ENCODE measurements at regions not wholly inside any gene's neighbourhood (a gene's known extent, or its start where the extent isn't known, plus 50 kb on each side); places are given as distances from the start of the nearest gene placed in this dataset.
"Not testable (repeated sequence)": the region's sequence is repeated elsewhere in the genome, so short reads cannot be mapped to it uniquely, and the experiment has no call there.

DNA sequence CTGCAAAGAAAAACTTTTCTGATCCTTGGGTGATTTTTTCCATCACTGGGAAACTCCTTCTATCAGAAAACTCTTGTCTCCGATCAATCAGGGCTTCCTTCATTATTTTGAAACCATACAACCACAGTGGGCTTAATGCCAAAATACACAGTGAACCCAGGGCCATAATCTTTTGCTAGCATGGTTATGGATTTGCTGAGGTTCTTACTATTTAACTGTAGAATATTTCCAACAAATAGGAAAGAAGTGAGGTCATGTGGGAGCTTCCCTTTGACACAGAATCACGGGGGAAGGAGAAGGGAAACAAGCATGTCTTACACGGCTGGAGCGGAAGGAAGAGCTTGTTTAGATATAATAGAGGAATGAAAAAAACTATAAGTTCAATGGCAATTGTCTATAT, 1241.7 kb downstream of the REEP3 start:
- H3K4me3 ChIP-seq (ENCODE audit: low read length in 2 of 2), result no peak overlapping the region
- intact Hi-C loops (cut with DNase I), result no loop called here
- H3K4me1 ChIP-seq (ENCODE audit: control insufficient read depth in 1 of 2, insufficient read depth in 2 of 2, low read length in 2 of 2), result no peaks in the 10 kb centered on the region
- H3K9me3 ChIP-seq (ENCODE audit: control insufficient read depth, low read length), result no peaks in the 10 kb centered on the region
- WGBS, 2 donors, result 25 to 34% methylated on average over 4 of the region's 4 CpGs
- H3K27ac ChIP-seq (ENCODE audit: low read depth in 1 of 2, low read length in 2 of 2), result no peak overlapping the region
- no peaks in the 10 kb centered on the region for H3K27me3 ChIP-seq (ENCODE audit: control insufficient read depth in 1 of 2, insufficient read depth in 2 of 2, low read length in 1 of 2)
- DNase-seq, result no peak
- H3K36me3 ChIP-seq (ENCODE audit: control insufficient read depth in 1 of 2, insufficient read depth in 2 of 2, low read length in 1 of 2), result no peaks in the 10 kb centered on the region
- no peak for ATAC-seq (ENCODE audit: low FRiP score)

DNA sequence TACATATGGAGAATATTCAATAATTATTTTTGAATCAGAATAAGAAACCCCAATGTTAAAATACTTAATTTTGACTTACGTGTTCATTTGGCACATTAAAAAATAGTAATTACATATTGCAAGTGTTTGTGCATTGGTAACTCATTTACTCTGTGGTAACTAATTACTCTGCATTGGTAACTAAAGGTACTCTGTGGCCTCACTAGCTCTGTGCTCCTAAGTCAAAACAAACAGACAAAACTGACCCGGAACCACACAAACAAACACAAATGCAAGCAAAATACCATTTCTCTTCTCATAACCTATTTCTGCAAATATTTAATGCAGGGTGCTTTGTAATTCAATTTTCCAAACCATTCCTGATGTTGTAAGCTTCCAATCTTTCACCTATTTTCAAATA, 1244.3 kb downstream of the REEP3 start:
- intact Hi-C loops (cut with DNase I), result no loop called here
- Histone ChIP-seq H3K4me3 (ENCODE audit: low read length in 2 of 2) (no peak overlapping the region), H3K4me1 (ENCODE audit: control insufficient read depth in 1 of 2, insufficient read depth in 2 of 2, low read length in 2 of 2) (no peaks in the 10 kb centered on the region), H3K9me3 (ENCODE audit: control insufficient read depth, low read length) (no peaks in the 10 kb centered on the region), H3K27ac (ENCODE audit: low read depth in 1 of 2, low read length in 2 of 2) (no peak overlapping the region), H3K27me3 (ENCODE audit: control insufficient read depth in 1 of 2, insufficient read depth in 2 of 2, low read length in 1 of 2) (no peaks in the 10 kb centered on the region), H3K36me3 (ENCODE audit: control insufficient read depth in 1 of 2, insufficient read depth in 2 of 2, low read length in 1 of 2) (no peaks in the 10 kb centered on the region)
- no peak for ATAC-seq (ENCODE audit: low FRiP score)
- WGBS, 2 donors, result 80 to 88% methylated on average over 2 of the region's 2 CpGs
- DNase-seq, result no peak

DNA sequence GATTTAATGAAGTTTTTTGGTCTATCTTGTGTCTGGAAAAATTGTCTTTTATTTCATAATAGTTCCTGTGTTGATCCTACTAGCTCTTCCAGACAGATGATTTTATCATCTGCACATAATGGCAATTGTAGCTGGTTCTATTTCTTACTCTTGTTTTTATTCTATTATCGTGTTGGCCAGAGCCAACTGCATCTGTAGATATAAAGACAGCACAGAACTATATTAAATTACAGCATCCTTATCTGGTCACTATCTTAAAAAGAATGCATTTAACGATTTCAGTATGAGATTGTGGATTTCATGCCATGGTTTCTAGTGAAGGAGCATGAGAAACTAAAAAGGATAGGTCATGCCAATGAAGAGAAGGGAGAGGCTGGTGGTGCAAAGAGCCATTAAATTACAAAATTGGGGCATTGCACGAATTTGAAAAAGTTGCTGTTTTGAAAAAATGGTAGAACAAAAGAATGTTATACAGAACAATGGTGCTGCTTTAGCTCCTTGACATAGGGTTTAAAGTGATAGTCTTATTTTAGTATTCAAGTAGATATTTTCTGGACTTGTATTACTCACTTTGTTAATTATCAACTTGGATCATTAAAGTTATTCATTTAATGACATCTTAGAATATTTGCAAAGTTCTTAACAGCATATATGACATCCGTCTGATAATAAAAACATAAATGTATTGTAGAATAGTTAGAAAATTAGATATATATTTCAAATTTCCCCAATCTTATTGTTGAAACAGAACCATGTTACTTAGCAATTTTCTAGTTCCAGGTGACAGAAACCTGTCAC, 1250.3 kb downstream of the REEP3 start:
- no peak for ATAC-seq (ENCODE audit: low FRiP score)
- intact Hi-C loops (cut with DNase I), result no loop called here
- H3K4me3 ChIP-seq (ENCODE audit: low read length in 2 of 2), result no peak overlapping the region

DNA sequence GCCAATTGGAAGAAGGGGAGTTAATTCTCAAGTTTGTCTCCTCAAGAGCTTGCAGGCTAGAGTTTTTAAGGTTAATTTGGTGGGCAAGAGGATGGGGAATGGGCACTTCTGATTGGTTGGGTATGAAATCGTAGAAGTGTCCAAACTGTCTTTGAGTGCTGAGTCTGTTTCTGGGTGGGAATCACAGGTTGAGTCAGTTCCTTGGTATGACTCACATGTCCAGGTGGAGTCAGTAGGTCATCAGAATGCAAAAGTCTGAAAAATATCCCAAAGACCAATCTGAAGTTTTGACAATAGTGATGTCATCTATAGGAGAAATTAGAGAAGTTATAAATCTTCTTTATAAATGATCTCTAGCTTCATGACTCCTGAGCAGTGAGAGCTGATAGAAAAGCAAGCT, 1252.2 kb downstream of the REEP3 start:
- Histone ChIP-seq H3K27me3 (ENCODE audit: control insufficient read depth in 1 of 2, insufficient read depth in 2 of 2, low read length in 1 of 2) (no peaks in the 10 kb centered on the region), H3K4me1 (ENCODE audit: control insufficient read depth in 1 of 2, insufficient read depth in 2 of 2, low read length in 2 of 2) (no peaks in the 10 kb centered on the region), H3K4me3 (ENCODE audit: low read length in 2 of 2) (no peak overlapping the region), H3K36me3 (ENCODE audit: control insufficient read depth in 1 of 2, insufficient read depth in 2 of 2, low read length in 1 of 2) (no peaks in the 10 kb centered on the region), H3K27ac (ENCODE audit: low read depth in 1 of 2, low read length in 2 of 2) (no peak overlapping the region), H3K9me3 (ENCODE audit: control insufficient read depth, low read length) (no peaks in the 10 kb centered on the region)
- ATAC-seq (ENCODE audit: low FRiP score) (no peak), DNase-seq (no peak)
- intact Hi-C loops (cut with DNase I), result no loop called here
- WGBS, 2 donors, result 80 to 82% methylated on average over 1 of the region's 1 CpG

More for the DNA sequence above, 1250.3 kb downstream of the REEP3 start:
- DNase-seq, result no peak
- Histone ChIP-seq H3K9me3 (ENCODE audit: control insufficient read depth, low read length) (no peaks in the 10 kb centered on the region), H3K4me1 (ENCODE audit: control insufficient read depth in 1 of 2, insufficient read depth in 2 of 2, low read length in 2 of 2) (no peaks in the 10 kb centered on the region), H3K36me3 (ENCODE audit: control insufficient read depth in 1 of 2, insufficient read depth in 2 of 2, low read length in 1 of 2) (no peaks in the 10 kb centered on the region), H3K27me3 (ENCODE audit: control insufficient read depth in 1 of 2, insufficient read depth in 2 of 2, low read length in 1 of 2) (no peaks in the 10 kb centered on the region), H3K27ac (ENCODE audit: low read depth in 1 of 2, low read length in 2 of 2) (no peak overlapping the region)
- WGBS, 2 donors, result 76 to 77% methylated on average over 4 of the region's 4 CpGs

DNA sequence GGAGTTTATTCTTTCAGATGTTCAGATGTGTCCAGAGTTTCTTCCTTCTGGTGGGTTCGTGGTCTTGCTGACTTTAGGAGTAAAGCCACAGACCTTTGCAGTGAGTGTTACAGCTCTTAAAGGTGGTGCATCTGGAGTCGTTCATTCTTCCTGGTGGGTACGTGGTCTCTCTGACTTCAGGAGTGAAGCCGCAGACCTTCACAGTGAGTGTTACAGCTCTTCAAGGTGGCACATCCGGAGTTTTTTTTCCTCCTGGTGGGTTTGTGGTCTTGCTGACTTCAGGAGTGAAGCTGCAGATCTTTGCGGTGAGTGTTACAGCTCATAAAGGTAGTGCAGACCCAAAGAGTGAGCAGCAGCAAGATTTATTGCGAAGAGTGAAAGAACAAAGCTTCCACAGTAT, 1263.2 kb downstream of the REEP3 start:
- H3K27me3 ChIP-seq (ENCODE audit: control insufficient read depth in 1 of 2, insufficient read depth in 2 of 2, low read length in 1 of 2); H3K4me1 ChIP-seq (ENCODE audit: control insufficient read depth in 1 of 2, insufficient read depth in 2 of 2, low read length in 2 of 2); ATAC-seq (ENCODE audit: low FRiP score); H3K4me3 ChIP-seq (ENCODE audit: low read length in 2 of 2); intact Hi-C loops (cut with DNase I); DNase-seq; H3K27ac ChIP-seq (ENCODE audit: low read depth in 1 of 2, low read length in 2 of 2); H3K36me3 ChIP-seq (ENCODE audit: control insufficient read depth in 1 of 2, insufficient read depth in 2 of 2, low read length in 1 of 2); H3K9me3 ChIP-seq (ENCODE audit: control insufficient read depth, low read length): not testable (repeated sequence)
- 87 to 88% methylated on average over 7 of the region's 7 CpGs for WGBS, 2 donors

DNA sequence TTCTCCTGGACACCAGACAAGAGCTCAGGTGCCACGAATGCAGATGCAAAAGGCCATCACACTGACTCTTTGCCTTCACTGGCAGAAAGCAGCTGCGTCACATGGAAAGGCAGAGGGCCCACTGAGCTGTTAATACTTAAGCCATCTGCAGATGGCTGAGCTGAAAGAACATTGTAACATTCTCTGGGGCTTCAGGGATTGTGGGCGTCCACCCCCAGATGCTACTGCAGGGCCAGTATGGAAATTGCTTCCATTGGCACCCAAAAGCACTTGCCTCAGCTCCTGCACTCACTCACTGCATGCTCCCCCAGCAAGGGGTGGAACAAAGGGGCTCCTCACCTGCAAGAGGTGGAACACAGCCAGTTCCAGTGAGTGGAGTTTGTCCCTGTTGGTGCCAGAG, 1264.6 kb downstream of the REEP3 start:
- intact Hi-C loops (cut with DNase I), result no loop called here
- H3K27me3 ChIP-seq (ENCODE audit: control insufficient read depth in 1 of 2, insufficient read depth in 2 of 2, low read length in 1 of 2), result no peaks in the 10 kb centered on the region
- H3K27ac ChIP-seq (ENCODE audit: low read depth in 1 of 2, low read length in 2 of 2), result no peak overlapping the region
- H3K4me1 ChIP-seq (ENCODE audit: control insufficient read depth in 1 of 2, insufficient read depth in 2 of 2, low read length in 2 of 2), result no peaks in the 10 kb centered on the region
- DNase-seq (no peak), ATAC-seq (ENCODE audit: low FRiP score) (no peak)
- WGBS, 2 donors, result 82 to 89% methylated on average over 3 of the region's 3 CpGs
- no peaks in the 10 kb centered on the region for H3K9me3 ChIP-seq (ENCODE audit: control insufficient read depth, low read length)
- no peak overlapping the region for H3K4me3 ChIP-seq (ENCODE audit: low read length in 2 of 2)
- no peaks in the 10 kb centered on the region for H3K36me3 ChIP-seq (ENCODE audit: control insufficient read depth in 1 of 2, insufficient read depth in 2 of 2, low read length in 1 of 2)

DNA sequence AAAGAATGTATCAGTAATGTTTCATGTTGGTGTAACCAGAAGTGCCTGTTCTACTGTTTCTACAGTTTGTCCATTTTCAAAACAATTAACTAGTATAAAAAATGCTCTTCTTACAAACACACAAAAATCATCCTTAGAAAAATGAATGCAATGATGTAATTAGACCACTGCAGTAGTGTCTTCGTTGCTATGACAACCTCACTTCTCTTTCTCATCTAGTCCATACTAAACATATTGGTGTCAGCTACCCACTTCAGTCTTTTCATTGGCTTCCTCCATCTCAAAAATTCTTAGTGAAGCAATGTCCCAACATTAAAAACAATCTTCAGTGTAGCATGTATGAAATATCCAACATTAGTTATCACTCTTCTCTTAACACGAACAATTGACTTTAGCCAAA, 1265.8 kb downstream of the REEP3 start:
- no peaks in the 10 kb centered on the region for H3K36me3 ChIP-seq (ENCODE audit: control insufficient read depth in 1 of 2, insufficient read depth in 2 of 2, low read length in 1 of 2)
- DNase-seq (no peak), ATAC-seq (ENCODE audit: low FRiP score) (no peak)
- no peaks in the 10 kb centered on the region for H3K4me1 ChIP-seq (ENCODE audit: control insufficient read depth in 1 of 2, insufficient read depth in 2 of 2, low read length in 2 of 2)
- H3K4me3 ChIP-seq (ENCODE audit: low read length in 2 of 2), result no peak overlapping the region
- 80 to 87% methylated on average over 2 of the region's 2 CpGs for WGBS, 2 donors
- no peaks in the 10 kb centered on the region for H3K27me3 ChIP-seq (ENCODE audit: control insufficient read depth in 1 of 2, insufficient read depth in 2 of 2, low read length in 1 of 2)
- no peaks in the 10 kb centered on the region for H3K9me3 ChIP-seq (ENCODE audit: control insufficient read depth, low read length)
- intact Hi-C loops (cut with DNase I), result no loop called here
- no peak overlapping the region for H3K27ac ChIP-seq (ENCODE audit: low read depth in 1 of 2, low read length in 2 of 2)

DNA sequence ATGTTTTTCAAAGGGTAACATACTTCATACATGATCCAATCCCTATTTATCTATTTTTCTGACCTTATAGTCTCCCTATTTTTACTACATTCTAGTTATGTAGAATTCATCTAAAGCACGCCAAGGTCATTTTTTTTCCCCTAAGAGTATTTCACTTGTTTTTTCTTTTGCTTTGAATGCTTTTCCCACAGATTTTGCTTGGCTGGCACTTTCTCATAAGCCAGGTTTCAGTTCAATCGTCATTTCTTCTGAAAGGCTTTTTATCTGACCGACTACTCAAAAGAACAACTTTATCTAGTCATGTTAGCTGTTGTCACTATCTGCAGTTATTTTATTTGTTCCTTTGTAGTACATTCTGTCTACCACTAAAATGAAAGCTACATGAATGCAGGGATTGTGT, 1274.6 kb downstream of the REEP3 start:
- Histone ChIP-seq H3K9me3 (ENCODE audit: control insufficient read depth, low read length) (no peaks in the 10 kb centered on the region), H3K4me3 (ENCODE audit: low read length in 2 of 2) (no peak overlapping the region), H3K36me3 (ENCODE audit: control insufficient read depth in 1 of 2, insufficient read depth in 2 of 2, low read length in 1 of 2) (no peaks in the 10 kb centered on the region), H3K27ac (ENCODE audit: low read depth in 1 of 2, low read length in 2 of 2) (no peak overlapping the region), H3K27me3 (ENCODE audit: control insufficient read depth in 1 of 2, insufficient read depth in 2 of 2, low read length in 1 of 2) (no peaks in the 10 kb centered on the region), H3K4me1 (ENCODE audit: control insufficient read depth in 1 of 2, insufficient read depth in 2 of 2, low read length in 2 of 2) (no peaks in the 10 kb centered on the region)
- intact Hi-C loops (cut with DNase I), result no loop called here
- WGBS, 2 donors, result 48 to 54% methylated on average over 3 of the region's 3 CpGs
- no peak for DNase-seq
- no peak for ATAC-seq (ENCODE audit: low FRiP score)

DNA sequence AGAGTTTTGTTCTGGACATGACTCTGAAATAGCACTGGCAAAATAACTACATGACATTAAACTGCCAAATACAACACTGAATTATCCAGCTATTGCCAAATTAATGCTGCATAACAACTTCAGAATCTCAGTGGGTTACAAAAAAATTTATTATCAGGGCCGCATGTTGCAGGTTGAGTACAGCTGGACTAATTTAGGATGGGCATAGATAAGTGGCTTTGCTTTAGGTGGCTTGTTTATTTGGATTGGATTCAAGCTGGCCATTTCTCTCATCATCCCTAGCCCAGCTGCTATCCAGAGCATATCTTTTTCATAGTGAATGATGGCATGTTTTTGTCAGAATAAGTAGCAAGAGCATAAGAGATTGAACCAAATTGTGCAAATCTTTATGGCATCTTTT, 1277.1 kb downstream of the REEP3 start:
- H3K27ac ChIP-seq (ENCODE audit: low read depth in 1 of 2, low read length in 2 of 2), result no peak overlapping the region
- WGBS, 2 donors, result 15 to 23% methylated on average over 1 of the region's 1 CpG
- no peak overlapping the region for H3K4me3 ChIP-seq (ENCODE audit: low read length in 2 of 2)
- no peaks in the 10 kb centered on the region for H3K36me3 ChIP-seq (ENCODE audit: control insufficient read depth in 1 of 2, insufficient read depth in 2 of 2, low read length in 1 of 2)
- no peak for DNase-seq
- intact Hi-C loops (cut with DNase I), result no loop called here
- no peaks in the 10 kb centered on the region for H3K9me3 ChIP-seq (ENCODE audit: control insufficient read depth, low read length)
- H3K27me3 ChIP-seq (ENCODE audit: control insufficient read depth in 1 of 2, insufficient read depth in 2 of 2, low read length in 1 of 2), result no peaks in the 10 kb centered on the region
- ATAC-seq (ENCODE audit: low FRiP score), result no peak
- no peaks in the 10 kb centered on the region for H3K4me1 ChIP-seq (ENCODE audit: control insufficient read depth in 1 of 2, insufficient read depth in 2 of 2, low read length in 2 of 2)

Measured in aorta (tissue), 5 donors.